AG08395 (cell line): ENCODE measurements at regions not wholly inside any gene's neighbourhood (a gene's known extent, or its start where the extent isn't known, plus 50 kb on each side); places are given as distances from the start of the nearest gene placed in this dataset.
"Not testable (repeated sequence)": the region's sequence is repeated elsewhere in the genome, so short reads cannot be mapped to it uniquely, and the experiment has no call there.

Experiments used
- DNase-seq: peaks from one replicate; pipeline ENCODE4 v3.0.0; 2012; ENCODE audit warnings: mixed read lengths, low spot score

DNA sequence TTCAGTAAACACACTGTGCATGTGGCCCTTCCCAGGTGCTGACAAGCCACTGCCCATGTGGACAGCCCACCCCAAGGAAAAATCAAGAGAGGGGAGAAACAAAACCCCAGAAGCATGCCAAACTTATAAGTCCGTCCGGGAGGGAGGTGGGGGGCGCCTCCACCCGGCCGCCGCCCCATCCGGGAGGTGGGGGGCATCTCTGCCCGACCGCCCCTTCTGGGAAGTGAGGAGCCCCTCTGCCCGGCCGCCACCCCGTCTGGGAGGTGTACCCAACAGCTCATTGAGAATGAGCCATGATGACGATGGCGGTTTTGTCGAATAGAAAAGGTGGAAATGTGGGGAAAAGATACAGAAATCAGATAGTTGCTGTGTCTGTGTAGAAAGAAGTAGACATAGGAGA lies 53.8 kb upstream of the C2CD4B start:
- no peak for DNase-seq

GRCh38 chr15:62219799-62220198 lies 54.7 kb upstream of the C2CD4B start:
- DNase-seq = no peak

DNA sequence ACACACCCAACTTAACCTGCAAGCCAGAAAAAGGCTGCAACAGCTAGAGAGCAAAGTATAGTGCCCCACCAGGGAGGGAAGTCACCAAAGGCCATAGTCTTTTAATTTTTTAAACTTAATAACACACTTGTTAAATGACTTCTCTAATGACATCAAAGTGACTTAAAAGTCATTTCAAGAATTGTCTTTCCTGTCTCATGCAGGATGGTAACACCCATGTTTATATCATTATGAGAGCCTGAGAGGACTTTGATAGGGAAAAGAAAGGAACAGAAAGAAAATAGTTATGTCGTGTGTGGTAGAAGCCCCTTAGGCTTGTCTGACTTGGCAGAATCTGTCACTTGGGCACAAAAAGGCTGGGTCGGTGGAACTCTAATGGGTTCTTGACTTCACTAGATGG lies 57.9 kb upstream of the C2CD4B start:
- DNase-seq = no peak

DNA sequence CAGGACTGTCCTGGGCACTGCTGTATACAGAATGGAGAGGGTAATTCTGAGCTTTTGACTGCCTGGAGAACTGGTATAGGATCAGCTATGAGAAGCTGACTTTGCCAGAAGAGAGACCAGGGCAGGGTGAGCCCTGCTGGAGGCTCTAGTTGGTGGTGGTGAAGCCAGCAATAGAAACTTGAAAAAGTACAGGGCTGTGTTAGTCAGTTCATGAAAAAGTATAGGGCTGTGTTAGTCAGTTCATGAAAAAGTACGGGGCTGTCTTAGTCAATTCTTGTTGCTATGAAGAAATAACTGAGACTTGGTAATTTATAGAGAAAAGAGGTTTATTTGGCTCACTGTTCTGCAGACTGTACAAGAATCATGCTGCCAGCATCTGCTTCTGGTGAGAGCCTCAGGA lies 63.5 kb upstream of the C2CD4B start:
- no peak for DNase-seq

DNA sequence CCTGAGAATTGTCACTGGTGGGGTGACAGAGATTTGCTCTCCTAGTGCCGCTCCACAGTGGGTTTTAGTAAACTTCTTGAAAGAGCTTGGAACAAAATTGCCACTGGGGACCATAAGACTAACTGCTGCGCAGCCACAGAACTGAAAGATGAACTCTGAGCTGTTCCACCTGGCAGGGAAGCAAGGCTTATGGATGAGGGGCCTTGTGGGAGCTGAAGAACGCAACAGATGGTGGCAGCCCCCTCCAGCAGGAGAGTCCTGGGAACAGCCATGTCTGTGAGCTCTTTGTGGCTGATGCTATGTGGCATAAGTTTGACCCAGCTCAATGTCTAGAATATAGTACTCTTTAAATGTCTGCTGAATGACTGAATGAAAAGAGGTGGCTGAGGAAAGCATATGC lies 66.8 kb upstream of the C2CD4B start:
- DNase-seq = no peak

DNA sequence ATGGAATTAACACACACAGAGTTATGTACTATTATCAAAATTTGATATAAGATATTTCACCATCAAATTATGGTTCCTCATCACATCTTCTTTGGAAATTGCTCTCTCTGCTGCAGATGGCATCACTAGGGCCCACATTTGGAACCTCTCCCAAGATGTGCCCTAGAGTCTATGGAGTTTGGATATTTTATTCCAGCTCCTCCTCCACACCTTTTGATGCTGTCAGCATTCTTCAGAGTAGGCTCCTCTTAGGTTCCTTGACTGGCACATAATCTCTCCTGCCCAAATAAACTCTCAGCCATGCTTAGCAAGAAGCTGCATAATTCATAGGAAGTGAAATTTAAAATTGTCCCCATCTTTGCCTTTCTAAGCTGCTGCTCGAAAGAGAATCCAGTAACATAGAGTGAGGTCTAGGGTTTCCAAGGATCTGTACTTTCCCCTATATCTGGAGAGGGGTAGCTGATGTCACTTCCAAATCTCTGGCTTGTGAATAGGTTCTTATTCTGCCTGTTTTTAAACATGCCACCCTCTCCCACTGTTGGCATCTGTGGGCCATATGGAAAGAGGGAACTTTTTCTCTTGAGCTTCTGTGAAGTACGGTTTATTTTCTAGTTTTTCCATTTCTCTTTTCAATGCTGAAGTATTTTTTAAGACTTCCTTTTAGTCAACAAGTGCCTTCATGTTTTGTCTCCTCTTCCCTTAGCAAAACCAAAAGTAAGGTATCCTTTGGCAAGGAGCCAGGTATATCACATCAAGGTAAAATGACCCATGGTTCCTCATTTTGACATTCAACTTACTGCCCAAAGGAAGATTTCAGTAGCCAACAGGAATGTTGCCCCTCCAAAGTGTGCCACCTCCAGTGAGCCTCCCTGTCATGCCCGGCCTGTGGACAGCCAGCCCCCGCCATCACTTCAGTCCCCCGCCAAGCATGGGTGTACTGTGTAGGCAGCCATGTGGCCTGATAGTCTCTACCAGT lies 75.3 kb upstream of the C2CD4B start:
- DNase-seq = no peak

GRCh38 chr15:62241135-62241770 lies 76.2 kb upstream of the C2CD4B start:
- peak; percentile 13 for DNase-seq

DNA sequence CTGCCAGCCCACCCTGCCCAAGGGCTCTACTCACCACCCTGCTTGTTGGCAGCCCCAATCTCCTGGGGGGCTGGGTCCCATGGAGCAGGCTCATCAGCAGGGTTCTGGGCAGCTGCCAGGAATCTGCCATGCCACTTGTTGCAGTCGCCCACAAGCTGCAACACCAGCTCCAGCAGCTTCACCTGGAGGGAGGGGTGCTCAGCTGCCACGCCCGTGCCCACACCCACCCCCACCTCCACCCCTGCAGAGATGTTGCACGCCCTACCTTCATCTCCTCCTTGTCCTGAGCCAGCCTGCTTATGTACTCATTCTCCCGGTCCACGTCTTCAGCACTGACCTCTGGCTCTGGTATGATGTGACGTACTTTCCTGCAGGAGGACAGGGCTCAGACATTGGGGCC lies 77.9 kb upstream of the C2CD4B start:
- no peak for DNase-seq

GRCh38 chr15:62244762-62245161 lies 79.7 kb upstream of the C2CD4B start:
- no peak for DNase-seq

- DNase-seq = no peak
These were observed 83.3 kb upstream of the C2CD4B start for GRCh38 chr15:62248277-62248984.

GRCh38 chr15:62249501-62249900 lies 84.4 kb upstream of the C2CD4B start:
- no peak for DNase-seq

- no peak for DNase-seq
These were observed 85.1 kb upstream of the C2CD4B start for GRCh38 chr15:62250186-62250585.

DNA sequence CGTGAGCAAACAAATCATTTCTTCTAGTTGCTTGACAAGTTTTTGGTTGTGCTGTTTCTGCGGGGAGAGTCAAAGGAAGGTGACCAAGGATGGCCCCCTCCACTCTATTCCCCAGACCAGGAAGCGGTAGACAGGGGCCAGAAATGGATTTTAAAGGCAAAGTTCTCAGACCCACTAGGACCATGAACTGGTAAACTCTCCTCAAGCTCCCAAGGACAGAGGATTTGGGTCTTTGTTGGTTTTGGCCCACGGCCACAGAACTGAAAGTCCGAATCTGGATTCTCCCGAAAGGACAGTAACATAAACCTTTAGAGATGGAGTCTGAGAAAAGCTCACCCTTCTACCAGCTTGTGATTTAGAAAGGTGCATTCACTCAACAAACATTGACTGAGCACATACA lies 85.9 kb upstream of the C2CD4B start:
- no peak for DNase-seq

DNA sequence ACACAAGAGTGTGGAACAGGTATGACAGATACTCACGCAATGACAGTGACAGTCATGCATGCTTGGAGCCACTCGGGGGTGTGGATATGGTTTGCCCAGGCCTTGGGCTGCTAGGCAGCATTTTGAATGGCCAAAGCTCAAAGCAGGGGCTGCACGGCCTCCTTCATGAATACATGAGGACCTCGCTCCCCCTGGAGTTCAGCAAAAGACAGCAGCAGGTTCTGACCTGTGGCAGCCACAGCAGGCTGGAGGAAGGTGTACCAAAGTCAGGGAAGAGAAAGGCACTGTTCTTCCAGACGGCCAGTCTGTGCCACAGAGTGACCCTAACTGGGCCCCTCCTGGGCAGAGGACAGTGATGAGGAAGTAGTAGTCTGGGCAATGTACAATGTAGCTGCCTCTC lies 88.2 kb upstream of the C2CD4B start:
- no peak for DNase-seq

- DNase-seq = peak; percentile 64
These were observed 89.3 kb upstream of the C2CD4B start for GRCh38 chr15:62254137-62254934.

DNA sequence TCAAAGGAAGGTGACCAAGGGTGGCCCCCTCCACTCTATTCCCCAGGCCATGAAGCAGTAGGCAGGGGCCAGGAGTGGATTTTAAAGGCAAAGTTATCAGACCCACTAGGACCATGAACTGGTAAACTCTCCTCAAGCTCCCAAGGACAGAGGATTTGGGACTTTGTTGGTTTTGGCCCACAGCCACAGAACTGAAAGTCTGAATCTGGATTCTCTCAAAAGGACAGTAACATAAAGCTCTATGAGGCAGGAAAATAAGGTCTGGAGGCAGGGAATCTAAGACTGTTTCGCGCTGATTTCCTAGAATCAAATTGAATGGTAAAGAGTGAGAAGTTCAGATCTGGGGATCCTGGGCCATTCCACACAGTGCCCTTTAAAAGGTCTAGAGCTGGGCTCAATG lies 91.3 kb upstream of the C2CD4B start:
- not testable (repeated sequence) for DNase-seq

DNA sequence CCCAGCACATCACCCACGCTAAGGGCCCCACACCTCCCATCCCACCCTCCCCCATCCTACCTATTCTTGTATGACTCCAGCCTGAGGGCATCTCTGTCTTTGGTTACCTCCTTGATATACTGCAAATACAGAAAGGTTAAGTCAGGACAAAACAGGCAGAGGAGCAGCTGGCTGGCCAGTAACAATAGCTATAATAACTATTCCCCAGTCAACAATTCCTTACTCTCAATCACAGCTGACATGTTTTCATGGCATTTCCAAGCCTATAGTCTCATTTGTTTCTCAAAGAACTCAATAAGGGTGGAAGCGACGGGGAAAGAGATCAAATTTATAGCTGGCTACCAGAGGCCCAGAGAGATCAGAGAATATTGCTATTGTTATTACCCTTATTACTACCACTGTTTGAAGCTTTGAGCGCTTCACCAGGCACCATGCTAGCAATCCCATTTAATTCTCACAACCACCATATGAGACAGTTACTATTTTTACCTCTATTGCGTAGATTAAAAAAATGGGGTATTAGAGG lies 93.0 kb upstream of the C2CD4B start:
- no peak for DNase-seq

DNA sequence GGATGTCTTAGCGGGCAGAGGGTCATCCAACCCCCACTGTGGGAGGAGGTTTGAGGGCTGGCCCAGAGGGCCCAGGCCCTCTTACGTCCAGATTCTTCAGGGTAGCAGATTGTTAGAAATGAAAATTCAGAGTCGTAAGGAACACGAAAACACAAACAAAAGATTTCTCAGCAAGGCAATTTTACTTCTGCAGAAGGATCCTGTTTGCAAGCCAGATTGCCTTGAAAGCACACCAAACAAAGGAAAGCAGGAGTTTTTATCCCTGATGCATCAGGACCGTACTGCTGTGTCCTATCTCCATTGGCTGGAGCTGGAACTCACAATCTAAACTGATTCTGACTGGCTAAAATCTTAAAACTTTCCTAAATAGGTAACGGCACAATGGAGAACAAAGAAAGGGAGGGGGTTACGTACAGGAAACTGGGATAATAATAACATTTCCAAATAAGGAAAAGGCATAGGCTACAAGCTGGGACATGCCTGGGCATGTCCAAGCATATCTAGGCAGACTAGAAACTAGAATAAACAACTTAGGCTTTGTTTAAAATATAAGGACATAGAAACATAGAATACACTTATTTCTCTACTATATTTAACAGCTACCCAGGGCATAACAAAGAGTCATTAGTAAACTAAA lies 97.3 kb upstream of the C2CD4B start:
- DNase-seq = no peak

- DNase-seq = no peak
These were observed 99.1 kb upstream of the C2CD4B start for GRCh38 chr15:62264196-62264595.

DNA sequence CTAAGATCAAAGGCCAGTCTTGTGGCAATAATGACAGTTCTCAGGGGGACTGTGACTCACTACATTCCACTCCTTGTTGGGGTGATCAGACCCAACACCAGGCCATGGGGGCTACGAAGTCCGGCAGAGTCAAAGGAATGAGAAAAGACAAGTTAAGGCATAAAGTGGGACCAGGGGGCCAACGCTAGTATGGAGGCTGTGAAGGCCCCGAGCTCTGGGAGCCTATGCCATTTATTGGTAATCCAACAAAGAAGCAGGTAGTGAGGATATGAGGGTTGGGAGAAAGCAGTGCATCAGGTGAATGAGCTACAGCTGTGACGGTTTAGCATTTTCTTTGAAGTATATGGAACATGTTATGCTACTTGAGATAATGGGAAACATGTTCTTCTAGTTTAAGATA lies 104.4 kb upstream of the C2CD4B start:
- DNase-seq = no peak

GRCh38 chr15:62270216-62270921 lies 105.3 kb upstream of the C2CD4B start:
- no peak for DNase-seq
